ENCODE measurements at regions not wholly inside any gene's neighbourhood (a gene's known extent, or its start where the extent isn't known, plus 50 kb on each side); places are given as distances from the start of the nearest gene placed in this dataset.

DNA sequence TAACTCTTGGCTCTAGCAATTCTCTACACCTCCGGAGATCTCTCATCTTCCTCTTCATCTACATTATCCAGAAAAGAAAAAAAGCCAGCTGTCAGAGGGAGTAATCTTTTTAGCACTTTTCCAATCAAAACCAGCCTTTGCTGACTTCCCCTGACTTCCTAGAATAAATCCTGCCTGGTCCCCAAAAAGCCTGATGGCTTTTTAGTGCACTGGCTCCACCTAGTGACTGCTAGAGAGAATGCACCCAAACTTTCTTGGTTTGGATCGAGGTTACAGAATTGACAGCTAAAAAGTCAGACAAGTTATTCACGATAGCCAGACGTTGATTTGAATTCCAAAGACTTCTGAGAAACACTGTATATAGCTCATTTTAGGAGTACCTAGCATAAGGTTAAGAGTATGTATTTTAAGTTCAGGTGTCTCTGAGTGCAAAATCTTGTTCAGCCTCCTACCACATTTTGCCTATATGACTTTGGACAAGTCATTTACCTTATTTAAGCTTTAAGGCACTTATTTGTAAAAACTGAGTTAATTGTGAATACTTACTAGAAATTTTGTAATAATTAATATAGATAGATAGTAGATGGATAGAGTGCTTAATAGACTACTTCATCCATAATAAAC lies 185.7 kb upstream of the GRIN2B start:
- peak; percentile 14 for DNase-seq (ENCODE audit: extremely low read depth, low read depth)

DNA sequence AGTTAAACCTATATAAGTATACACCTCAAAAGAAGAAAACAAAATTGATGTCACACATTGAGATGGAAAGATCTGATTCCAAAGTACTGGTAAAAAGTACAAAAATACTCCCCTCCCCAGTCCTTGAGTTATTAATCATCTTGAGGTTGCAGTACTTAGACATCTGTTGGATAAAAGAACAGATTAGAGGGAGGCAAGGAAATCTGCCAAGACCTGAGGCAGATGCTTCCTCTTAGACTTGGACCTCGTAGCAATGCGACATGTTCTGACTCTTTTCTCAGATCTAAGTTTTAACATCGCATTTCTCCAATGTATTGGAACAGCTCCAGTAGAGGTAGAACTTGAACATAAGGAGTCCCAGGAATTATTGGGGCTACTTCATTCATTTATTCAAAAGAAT lies 187.9 kb upstream of the GRIN2B start:
- no peak overlapping the region for H3K4me3 ChIP-seq (replicated peaks; ENCODE audit: low read depth, low read length)
- TF ChIP-seq, protein P1, sequence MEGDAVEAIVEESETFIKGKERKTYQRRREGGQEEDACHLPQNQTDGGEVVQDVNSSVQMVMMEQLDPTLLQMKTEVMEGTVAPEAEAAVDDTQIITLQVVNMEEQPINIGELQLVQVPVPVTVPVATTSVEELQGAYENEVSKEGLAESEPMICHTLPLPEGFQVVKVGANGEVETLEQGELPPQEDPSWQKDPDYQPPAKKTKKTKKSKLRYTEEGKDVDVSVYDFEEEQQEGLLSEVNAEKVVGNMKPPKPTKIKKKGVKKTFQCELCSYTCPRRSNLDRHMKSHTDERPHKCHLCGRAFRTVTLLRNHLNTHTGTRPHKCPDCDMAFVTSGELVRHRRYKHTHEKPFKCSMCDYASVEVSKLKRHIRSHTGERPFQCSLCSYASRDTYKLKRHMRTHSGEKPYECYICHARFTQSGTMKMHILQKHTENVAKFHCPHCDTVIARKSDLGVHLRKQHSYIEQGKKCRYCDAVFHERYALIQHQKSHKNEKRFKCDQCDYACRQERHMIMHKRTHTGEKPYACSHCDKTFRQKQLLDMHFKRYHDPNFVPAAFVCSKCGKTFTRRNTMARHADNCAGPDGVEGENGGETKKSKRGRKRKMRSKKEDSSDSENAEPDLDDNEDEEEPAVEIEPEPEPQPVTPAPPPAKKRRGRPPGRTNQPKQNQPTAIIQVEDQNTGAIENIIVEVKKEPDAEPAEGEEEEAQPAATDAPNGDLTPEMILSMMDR (IDR thresholded peaks at IDR 0.05; ENCODE audit: low read depth, low read length, missing control alignments) = no peak
- no peak for DNase-seq (ENCODE audit: extremely low read depth, low read depth)

More for the DNA sequence above, 185.7 kb upstream of the GRIN2B start:
- TF ChIP-seq, protein P1 (IDR thresholded peaks at IDR 0.05; ENCODE audit: low read depth, low read length, missing control alignments) = peak; percentile 95
- H3K4me3 ChIP-seq (replicated peaks; ENCODE audit: low read depth, low read length) = no peak overlapping the region

DNA sequence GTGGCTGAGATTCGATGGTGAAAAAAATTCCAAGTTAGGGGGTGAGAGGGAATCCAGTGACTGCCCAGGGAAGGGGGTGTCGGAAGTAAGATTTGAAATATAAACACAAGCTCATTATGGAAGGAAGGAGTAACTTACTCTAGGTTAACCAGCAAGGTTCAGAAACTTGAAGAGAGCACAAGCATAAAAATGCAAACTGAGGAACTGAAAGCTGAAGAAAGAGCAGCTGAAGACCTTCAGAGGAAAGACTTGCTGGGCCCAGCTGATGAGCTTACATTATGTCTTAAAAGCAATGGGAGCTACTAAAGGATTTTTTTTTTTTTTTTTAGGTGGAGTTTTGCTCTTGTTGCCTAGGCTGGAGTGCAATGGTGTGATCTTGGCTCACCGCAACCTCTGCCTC lies 189.7 kb upstream of the GRIN2B start:
- TF ChIP-seq, protein P1 (IDR thresholded peaks at IDR 0.05; ENCODE audit: low read depth, low read length, missing control alignments) = no peak
- no peak for DNase-seq (ENCODE audit: extremely low read depth, low read depth)
- no peak overlapping the region for H3K4me3 ChIP-seq (replicated peaks; ENCODE audit: low read depth, low read length)

DNA sequence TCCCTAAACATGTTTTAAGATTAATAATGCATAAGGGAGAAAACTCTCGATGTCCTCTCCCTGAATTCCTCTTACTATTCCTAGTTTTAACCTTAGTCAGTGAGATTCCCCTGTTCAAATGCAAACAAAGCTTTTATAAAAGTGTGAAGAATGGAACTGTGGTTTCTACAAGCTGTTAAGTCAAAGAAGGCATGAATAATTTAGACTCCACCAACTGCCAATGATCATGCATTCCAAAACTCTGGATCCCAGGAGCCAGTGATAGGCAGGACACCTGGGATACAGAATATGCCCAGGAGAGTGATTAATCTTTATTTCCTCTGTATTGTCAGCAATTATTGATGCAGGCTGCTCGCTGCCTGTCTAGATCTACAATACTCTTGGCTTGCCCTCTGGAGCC lies 190.3 kb upstream of the ATF7IP start:
- TF ChIP-seq, protein P1 (IDR thresholded peaks at IDR 0.05; ENCODE audit: low read depth, low read length, missing control alignments) = no peak
- no peak for DNase-seq (ENCODE audit: extremely low read depth, low read depth)

DNA sequence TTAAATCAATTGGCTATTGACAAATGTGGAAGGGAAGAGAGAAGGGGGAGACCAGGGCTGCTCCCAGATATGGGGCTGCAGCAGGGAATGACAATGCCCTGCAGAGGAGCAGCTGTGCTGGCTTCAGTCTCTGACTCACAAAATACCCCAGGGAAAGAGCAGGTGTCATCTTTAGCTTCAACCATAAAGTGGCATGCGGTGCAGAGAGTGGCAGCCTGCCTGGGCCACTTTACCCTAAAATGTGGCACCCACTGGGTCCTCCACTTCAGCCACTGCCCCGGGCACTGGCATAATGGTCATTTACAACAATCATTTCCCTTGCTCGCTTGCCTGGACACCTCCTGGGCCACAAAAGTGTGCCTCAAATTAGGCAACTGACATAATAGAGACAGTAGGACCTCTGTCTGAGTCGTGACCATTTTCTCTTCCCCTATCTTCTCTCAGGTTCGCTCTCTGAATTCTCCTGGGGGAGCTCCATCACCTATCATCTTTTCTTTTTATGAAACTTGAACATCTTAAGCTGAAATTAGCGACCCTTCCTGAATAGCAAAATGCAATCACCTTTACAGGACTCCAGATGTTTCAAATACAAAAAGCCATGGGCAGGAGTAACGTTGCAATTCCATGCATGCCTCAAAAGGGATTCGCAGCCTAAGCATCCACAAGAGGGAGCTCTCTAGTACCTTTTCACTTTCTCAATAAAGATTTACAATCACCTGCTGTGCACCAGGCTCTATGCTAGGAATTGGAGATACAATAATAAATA lies 179.9 kb upstream of the ATF7IP start:
- no peak overlapping the region for H3K4me3 ChIP-seq (replicated peaks; ENCODE audit: low read depth, low read length)
- TF ChIP-seq, protein P1 (IDR thresholded peaks at IDR 0.05; ENCODE audit: low read depth, low read length, missing control alignments) = peak; percentile 68
- DNase-seq (ENCODE audit: extremely low read depth, low read depth) = peak; percentile 22

More for the DNA sequence above, 190.3 kb upstream of the ATF7IP start:
- no peak overlapping the region for H3K4me3 ChIP-seq (replicated peaks; ENCODE audit: low read depth, low read length)

DNA sequence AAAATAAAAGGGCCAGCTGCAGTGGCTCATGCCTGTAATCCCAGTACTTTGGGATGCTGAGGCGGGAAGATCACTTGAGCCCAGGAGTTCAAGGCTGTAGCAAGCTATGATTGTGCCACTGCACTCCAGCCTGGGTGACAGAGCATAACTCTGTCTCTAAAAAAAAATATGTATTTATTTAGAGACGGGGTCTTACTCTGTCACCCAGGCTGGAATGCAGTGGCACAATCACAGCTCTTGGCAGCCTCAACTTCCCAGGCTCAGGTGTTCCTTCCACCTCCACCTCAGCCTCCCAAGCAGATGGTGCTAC lies 179.3 kb upstream of the ATF7IP start:
- TF ChIP-seq, protein P1 (IDR thresholded peaks at IDR 0.05; ENCODE audit: low read depth, low read length, missing control alignments) = no peak
- no peak overlapping the region for H3K4me3 ChIP-seq (replicated peaks; ENCODE audit: low read depth, low read length)
- no peak for DNase-seq (ENCODE audit: extremely low read depth, low read depth)

Data from HFF-Myc (cell line).